OCI-LY3 (cell line): ENCODE measurements at regions not wholly inside any gene's neighbourhood (a gene's known extent, or its start where the extent isn't known, plus 50 kb on each side); places are given as distances from the start of the nearest gene placed in this dataset.
"Not testable (repeated sequence)": the region's sequence is repeated elsewhere in the genome, so short reads cannot be mapped to it uniquely, and the experiment has no call there.

Experiments
- CTCF ChIP-seq: fragments of 200-600, 300-600 bp; sonication (generic); IDR thresholded peaks from 2 replicates; pipeline ENCODE4 v1.5.1; 2014; ENCODE audit warnings: antibody characterized with exemption, low read length, low read depth
- EZH2phosphoT487 ChIP-seq: fragments of 200-600 bp; shearing (Covaris generic); IDR thresholded peaks from 2 replicates; pipeline ENCODE4 v1.6.1; 2018; ENCODE audit warnings: antibody characterized with exemption, mixed run types, low read depth

GRCh38 chr7:97234494-97234893 is 117.0 kb downstream of the SDHAF3 start:
- not testable (repeated sequence) for TF ChIP-seq CTCF, EZH2phosphoT487
